ENCODE measurements at regions not wholly inside any gene's neighbourhood (a gene's known extent, or its start where the extent isn't known, plus 50 kb on each side); places are given as distances from the start of the nearest gene placed in this dataset.

DNA sequence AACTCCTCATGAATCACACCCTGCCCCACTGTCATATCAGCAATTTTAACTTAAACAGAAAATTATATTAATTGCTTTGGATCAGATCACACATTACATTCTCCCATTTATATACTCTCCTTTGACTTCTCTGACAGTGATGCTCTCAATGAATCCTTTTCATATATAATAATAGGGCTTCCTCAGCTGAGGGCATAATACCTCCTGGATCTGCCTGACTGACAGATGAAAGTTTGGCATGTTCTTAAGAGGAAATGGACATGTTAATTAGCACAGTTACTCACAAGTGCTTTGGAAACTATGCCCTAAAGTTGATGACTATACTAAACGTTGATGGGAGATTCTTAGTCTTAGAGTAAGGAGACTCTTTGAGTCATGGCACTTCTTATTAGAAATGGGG lies 478.2 kb upstream of the LRRN3 start:
- Histone ChIP-seq H2AFZ (replicated peaks; ENCODE audit: low read length, poor library complexity) (no peak overlapping the region), H4K91ac (ENCODE audit: insufficient read depth, low read depth, low read length) (no peak overlapping the region), H2BK15ac (ENCODE audit: low read depth, low read length) (no peak overlapping the region), H3K9ac (ENCODE audit: low read depth, low read length) (no peak overlapping the region), H3K27ac (ENCODE audit: insufficient read depth, low read length) (no peak overlapping the region), H3K56ac (ENCODE audit: extremely low read depth, insufficient read depth, low read length) (no peak overlapping the region), H2AK9ac (replicated peaks; ENCODE audit: low read depth, low read length, poor library complexity) (no peak overlapping the region), H4K20me1 (ENCODE audit: insufficient read depth, low read length) (no peaks in the 10 kb centered on the region), H3K18ac (ENCODE audit: low read depth, low read length) (no peak overlapping the region), H2BK20ac (ENCODE audit: low read depth, low read length) (no peak overlapping the region), H3K79me1 (ENCODE audit: low read depth in 1 of 2, low read length in 2 of 2) (no peaks in the 10 kb centered on the region), H3K9me1 (ENCODE audit: insufficient read depth, low read length) (no peaks in the 10 kb centered on the region), H2AK5ac (ENCODE audit: low read depth, low read length) (no peak overlapping the region), H3K4me2 (ENCODE audit: low read depth, low read length) (no peak overlapping the region), H3K36me3 (ENCODE audit: control insufficient read depth, insufficient read depth, low read length) (no peaks in the 10 kb centered on the region), H3K4me1 (ENCODE audit: control insufficient read depth, insufficient read depth, low read length) (no peaks in the 10 kb centered on the region), H4K8ac (ENCODE audit: low read depth in 2 of 2, low read length in 2 of 2) (no peak overlapping the region), H3K4me3 (ENCODE audit: insufficient read depth, low read depth, low read length) (no peak overlapping the region), H3K9me3 (ENCODE audit: control insufficient read depth, insufficient read depth, low read length) (no peaks in the 10 kb centered on the region), H3K27me3 (ENCODE audit: control insufficient read depth, insufficient read depth, low read length) (no peaks in the 10 kb centered on the region), H4K5ac (ENCODE audit: low read depth, low read length) (no peak overlapping the region), H3K4ac (ENCODE audit: low read depth, low read length) (no peak overlapping the region), H3K14ac (replicated peaks; ENCODE audit: low read depth, low read length) (no peak overlapping the region), H2BK5ac (ENCODE audit: low read depth, low read length, poor library complexity, severe bottlenecking) (no peak overlapping the region), H3K23ac (ENCODE audit: low read depth, low read length) (no peak overlapping the region), H2BK120ac (ENCODE audit: low read depth, low read length) (no peak overlapping the region)
- TF ChIP-seq RFX5 (IDR thresholded peaks at IDR 0.05; ENCODE audit: low read depth, low read length) (no peak), USF2 (IDR thresholded peaks at IDR 0.05; ENCODE audit: low read depth, low read length) (no peak), MXI1 (IDR thresholded peaks at IDR 0.05; ENCODE audit: borderline replicate concordance, low read depth, low read length) (no peak), BHLHE40 (IDR thresholded peaks at IDR 0.05; ENCODE audit: low read depth, low read length) (no peak), CHD1 (IDR thresholded peaks at IDR 0.05; ENCODE audit: low read depth, low read length) (no peak)
- TF ChIP-seq, protein P1, sequence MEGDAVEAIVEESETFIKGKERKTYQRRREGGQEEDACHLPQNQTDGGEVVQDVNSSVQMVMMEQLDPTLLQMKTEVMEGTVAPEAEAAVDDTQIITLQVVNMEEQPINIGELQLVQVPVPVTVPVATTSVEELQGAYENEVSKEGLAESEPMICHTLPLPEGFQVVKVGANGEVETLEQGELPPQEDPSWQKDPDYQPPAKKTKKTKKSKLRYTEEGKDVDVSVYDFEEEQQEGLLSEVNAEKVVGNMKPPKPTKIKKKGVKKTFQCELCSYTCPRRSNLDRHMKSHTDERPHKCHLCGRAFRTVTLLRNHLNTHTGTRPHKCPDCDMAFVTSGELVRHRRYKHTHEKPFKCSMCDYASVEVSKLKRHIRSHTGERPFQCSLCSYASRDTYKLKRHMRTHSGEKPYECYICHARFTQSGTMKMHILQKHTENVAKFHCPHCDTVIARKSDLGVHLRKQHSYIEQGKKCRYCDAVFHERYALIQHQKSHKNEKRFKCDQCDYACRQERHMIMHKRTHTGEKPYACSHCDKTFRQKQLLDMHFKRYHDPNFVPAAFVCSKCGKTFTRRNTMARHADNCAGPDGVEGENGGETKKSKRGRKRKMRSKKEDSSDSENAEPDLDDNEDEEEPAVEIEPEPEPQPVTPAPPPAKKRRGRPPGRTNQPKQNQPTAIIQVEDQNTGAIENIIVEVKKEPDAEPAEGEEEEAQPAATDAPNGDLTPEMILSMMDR (conservative IDR thresholded peaks at IDR 0.05; ENCODE audit: low read depth, low read length), result no peak
- ATAC-seq (ENCODE audit: low read depth) (no peak), DNase-seq (no peak)
- no CpG with 5 or more reads among the region's 1 CpG for WGBS, 2 experiments (ENCODE audit: extremely low coverage in 2 of 2, insufficient read length in 1 of 2)
- intact Hi-C loops (cut with micrococcal nuclease), result no loop called here
- BruUV-seq (replicated peaks), result no TSS peak
- in situ Hi-C loops (cut with MboI; ENCODE audit: low sequenced_read_pairs), result loop anchor here (25.0 kb wide), 1 partner anchor 1100 kb away; no protein-coding TSS in a partner anchor
- POLR2A ChIA-PET (ENCODE audit: unreplicated experiment), result no interaction called here
- dilution Hi-C loops (cut with HindIII; ENCODE audit: low sequenced_read_pairs, unreplicated experiment), result no loop called here
- CTCF ChIA-PET, result no interaction called here
